NCI-H2171 (cell line): ENCODE measurements at regions not wholly inside any gene's neighbourhood (a gene's known extent, or its start where the extent isn't known, plus 50 kb on each side); places are given as distances from the start of the nearest gene placed in this dataset.
"Not testable (repeated sequence)": the region's sequence is repeated elsewhere in the genome, so short reads cannot be mapped to it uniquely, and the experiment has no call there.

ENCODE experiments used
- DNase-seq: peaks from one replicate; lab custom pipeline; 2025; lab: John Stamatoyannopoulos, UW

DNA sequence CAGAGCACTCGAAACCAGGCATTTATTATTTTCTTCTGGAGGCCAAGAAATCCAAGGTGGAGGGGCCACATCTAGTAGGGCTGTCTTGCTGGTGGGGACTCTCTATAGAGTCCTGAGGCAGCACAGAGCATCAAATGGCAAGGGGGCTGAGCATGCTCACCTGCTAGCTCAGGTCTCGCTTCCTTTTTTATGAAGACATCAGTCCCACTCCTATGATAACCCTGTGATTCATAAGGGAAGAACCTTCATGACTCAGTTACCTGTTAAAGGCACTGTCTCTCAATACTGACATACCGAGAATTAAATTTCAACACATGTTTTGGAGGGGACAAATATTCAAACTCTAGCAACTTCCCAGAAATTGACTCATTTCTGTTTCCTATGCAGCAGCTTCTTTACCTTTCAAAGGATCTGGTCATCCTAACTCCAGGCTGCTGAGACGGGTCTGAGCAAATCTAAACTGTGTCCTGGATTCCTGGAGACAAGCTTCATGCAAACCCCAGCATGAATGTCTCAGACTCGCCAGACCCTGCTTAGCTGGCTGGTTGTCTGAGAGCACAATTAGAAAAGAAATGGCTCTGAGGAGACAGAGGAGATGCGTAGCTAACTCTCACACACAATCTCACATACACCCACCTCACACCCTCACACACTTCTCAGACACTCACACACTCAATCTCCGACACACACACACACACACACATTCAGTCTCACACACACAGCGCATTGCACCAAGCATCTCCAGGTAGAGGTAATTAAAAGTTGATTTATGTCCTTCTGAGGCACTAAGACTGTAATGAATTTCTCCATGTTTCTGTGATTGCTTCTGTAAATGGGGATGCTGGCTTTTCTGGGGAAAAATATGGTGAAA is 280.8 kb downstream of the BCL2L11 start:
- not testable (repeated sequence) for DNase-seq

- DNase-seq: not testable (repeated sequence)
Observed at GRCh38 chr2:111402450-111402849, 281.7 kb downstream of the BCL2L11 start.

DNA sequence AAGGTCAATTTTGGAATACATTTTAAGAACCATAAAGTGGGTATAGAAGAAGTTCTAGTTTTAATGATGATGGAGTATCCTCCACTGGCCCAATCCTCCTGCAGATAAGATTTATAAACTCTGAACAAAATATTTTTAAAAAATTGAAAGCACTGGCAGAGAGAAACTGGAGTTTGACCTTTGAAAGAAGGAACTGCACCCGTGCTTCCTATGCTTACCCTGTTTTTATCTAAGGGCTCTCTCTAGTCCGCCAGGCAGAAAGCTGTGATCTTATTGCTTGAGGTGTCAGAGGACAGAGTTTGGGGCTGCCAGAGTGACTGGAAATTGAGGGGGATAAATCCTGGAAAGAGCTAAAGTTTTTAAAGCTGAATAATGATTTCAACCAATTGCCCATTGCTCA is 282.6 kb downstream of the BCL2L11 start:
- not testable (repeated sequence) for DNase-seq

GRCh38 chr2:111406616-111407015 is 285.9 kb downstream of the BCL2L11 start:
- DNase-seq: not testable (repeated sequence)

DNA sequence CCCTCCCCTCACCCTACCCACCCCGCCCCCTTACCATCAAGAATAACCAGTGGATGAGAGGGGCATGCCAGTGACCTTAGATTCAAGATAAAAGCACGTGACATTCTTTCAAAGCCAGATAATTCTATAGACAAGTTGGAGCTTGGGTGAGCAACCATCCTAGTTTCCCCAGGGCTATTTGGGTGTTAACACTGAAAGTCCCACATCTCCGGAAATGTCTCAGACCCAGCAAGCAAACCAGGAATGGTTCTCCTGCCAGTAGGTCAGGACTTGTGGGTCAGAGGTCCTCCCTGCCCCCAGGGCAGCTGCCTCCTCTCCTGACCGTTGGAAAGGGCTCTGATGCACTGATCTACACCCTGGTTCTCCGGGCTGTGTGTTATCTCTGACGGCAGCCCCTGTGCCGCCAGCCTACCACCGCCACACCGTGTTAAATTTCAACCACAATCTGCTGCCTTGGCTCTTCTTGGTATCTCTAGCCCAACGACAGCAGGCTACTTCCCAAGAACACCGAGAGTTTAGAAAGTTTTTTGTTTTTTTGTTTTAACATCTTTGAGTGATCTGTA is 287.0 kb downstream of the BCL2L11 start:
- not testable (repeated sequence) for DNase-seq

DNA sequence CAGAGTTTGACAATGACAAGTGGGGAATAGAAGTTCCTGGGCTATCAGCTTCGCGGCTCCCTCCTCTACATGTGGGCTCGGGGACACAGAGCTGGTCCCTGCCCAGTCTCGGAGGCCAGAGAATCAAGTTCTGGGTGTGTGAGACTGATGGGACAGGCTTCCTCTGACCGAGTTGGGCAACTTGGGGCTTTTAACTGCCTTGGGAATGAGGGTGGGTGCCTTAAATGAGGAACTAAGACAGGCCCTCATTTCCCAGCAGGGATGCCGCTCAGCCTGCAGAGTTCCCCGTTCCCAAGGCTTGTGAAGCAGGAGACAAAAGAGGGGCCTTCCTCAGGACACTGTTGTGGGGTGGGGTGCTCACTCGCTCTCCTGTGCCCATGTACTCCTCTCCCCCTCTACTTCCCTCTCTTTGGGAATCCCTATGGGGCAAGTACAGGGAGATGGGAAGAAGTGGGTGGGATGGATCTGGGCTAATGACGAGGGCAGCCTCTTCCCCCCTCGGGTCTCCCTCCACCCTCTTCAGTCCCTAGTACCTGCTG is 290.2 kb downstream of the BCL2L11 start:
- not testable (repeated sequence) for DNase-seq

GRCh38 chr2:111411867-111412681 is 291.4 kb downstream of the BCL2L11 start:
- DNase-seq: not testable (repeated sequence)

DNA sequence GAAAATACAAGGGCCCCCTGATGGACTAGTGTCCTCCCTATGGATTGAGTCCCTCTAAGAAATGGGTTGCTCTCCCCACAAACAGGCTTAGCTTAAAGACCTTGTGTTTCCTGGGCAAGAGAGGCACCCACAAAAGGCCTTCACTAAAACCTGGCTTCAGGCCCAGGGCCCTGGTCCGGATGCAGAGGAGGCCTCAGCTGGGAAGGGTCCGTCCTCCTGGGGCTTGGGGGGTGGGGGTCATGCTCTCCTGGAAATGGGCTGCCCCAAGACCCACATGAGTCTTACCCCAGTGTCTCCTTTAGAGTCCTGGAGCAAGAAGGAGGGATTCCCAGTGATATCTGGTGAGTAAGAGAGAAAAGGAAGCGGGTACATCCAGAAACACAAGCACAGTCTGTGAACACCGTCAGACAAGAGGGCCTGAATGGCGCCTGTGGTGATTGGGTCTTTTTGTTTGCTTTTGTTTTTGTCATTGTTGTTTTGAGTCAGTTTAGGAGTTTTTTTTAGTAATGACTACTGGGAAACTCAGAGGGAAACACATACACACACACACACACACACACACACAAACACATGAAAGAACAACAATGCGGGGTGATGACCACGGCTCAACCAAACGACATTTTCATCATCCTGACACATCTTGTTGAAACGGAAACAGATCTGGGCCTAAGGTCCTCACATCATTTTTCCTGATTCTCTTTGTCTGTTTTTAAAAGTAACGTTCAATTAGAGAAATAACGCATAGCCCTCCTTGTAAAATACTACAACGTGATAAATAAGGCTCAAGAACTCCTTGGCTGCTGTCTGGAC is 292.3 kb downstream of the BCL2L11 start:
- not testable (repeated sequence) for DNase-seq

GRCh38 chr2:111413950-111414349 is 293.2 kb downstream of the BCL2L11 start:
- not testable (repeated sequence) for DNase-seq

- DNase-seq: not testable (repeated sequence)
Observed at GRCh38 chr2:111415765-111416743, 295.3 kb downstream of the BCL2L11 start.

DNA sequence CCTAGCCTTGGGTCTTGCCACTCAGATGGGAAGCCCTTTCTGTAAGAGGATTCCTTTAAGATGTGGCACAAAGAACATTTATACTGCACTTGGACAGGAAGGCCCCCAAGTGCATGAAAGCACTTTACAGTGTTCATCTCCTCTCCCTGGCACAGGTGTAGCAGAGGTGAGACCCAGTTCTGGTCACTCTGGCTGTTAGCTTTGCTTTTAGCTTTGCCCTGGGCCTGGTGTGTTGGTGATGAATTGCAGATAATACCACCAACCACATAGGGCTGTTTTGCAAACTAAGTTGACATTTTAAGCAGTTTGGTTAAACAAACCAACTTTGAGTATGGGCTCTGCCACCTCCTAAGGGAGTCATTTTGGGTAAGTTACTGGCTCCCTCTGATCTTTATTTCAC is 296.3 kb downstream of the BCL2L11 start:
- DNase-seq: not testable (repeated sequence)

- not testable (repeated sequence) for DNase-seq
Observed at GRCh38 chr2:111418091-111418875, 297.6 kb downstream of the BCL2L11 start.

DNA sequence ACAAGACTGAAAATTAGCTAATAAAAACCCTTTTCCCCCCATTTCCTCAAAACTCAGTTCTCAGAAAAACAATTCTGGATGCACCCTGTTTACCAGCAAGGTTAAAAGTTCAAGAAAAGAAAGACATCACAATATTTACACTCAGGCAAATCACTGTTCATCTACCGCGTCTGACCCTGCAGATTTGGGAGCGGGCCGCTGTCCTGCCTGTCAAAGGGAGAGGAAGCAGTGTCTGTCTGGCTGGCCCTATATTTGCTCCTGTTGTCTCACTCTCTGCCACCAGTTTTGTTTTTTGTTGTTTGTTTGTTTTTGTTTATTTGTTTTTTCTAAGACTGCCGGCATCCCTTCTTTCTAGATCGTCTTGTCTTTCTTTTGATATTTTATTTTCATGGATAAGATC is 299.4 kb downstream of the BCL2L11 start:
- DNase-seq: not testable (repeated sequence)

DNA sequence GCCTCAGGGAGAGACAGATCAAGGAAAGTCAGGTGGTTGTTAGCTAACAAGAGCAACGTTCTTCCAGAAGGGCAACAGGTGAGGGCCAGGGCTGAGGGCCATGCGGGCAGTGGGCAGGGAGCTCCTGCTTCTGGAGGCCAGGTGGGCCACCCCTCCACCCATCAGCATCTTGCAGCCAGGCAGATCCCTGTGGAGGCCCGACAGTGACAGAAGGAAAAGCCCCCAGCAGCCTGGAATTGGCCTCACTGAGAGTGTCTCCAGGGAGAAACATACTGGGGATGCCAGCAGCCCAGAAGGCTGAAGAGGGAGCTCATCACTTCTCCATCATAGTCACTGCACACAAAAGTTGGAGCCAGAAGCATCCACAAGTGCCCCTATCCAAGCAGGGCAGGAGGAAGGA is 300.1 kb downstream of the BCL2L11 start:
- not testable (repeated sequence) for DNase-seq

GRCh38 chr2:111421949-111422348 is 301.2 kb downstream of the BCL2L11 start:
- not testable (repeated sequence) for DNase-seq

DNA sequence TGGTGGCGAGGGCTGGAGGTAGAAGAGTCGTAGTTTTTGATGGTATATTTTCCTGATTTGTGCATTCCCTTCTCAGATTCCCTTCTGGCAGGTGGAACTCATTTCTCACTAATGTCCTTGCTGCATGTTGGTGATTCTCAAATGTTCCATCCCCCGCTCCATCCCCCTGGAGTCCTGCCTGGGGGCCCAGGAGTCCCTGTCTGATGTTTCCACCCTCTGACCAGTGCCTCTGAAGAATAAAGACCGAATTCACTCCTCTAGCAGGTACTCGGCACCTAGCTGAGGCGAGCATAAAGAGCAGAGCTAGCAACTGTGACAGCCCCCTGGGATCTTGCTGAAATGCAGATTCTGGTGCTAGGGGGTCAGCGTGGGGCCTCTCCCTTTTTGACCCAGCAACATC is 301.8 kb downstream of the BCL2L11 start:
- not testable (repeated sequence) for DNase-seq

DNA sequence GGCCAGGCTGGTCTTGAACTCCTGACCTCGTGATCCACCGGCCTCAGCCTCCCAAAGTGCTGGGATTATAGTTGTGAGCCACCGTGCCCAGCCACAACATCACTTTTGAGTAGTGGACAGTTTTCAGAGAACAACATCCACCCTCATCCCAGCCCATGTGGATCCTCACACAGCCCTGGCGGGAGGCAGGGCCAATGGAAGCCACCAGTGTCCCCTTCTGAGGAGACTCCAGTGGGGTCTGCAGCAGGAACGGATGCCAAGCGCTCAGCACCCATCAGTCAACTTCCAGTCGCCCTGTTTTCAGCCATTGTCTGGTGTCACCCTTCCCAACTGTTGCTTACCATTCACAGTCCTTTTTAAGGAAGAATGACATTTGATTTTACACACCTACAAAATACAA is 302.5 kb downstream of the BCL2L11 start:
- DNase-seq: not testable (repeated sequence)

GRCh38 chr2:111424176-111424575 is 303.5 kb downstream of the BCL2L11 start:
- not testable (repeated sequence) for DNase-seq

GRCh38 chr2:111424851-111425309 is 304.2 kb downstream of the BCL2L11 start:
- not testable (repeated sequence) for DNase-seq
